Upper lobe of left lung (tissue), 4 donors: ENCODE measurements at regions not wholly inside any gene's neighbourhood (a gene's known extent, or its start where the extent isn't known, plus 50 kb on each side); places are given as distances from the start of the nearest gene placed in this dataset.

Source experiments
- CTCF ChIP-seq, 6 experiments: fragments of 450-650 bp in 4 of 6; fragments of 200-600 bp in 2 of 6; sonication (generic) in 2 of 6; IDR thresholded peaks; one replicate each; pipeline ENCODE4 v1.5.1; 2016 to 2019; ENCODE audit warnings: antibody characterized with exemption in 6 of 6
- POLR2AphosphoS5 ChIP-seq, 2 donors: sonication (generic); formaldehyde crosslinking; IDR thresholded peaks; one replicate each; pipeline ENCODE4 v1.5.1; 2017; ENCODE audit warnings: antibody characterized with exemption in 2 of 2

GRCh38 chr17:51533821-51534220 is 273.5 kb downstream of the UTP18 start:
- no peak for TF ChIP-seq POLR2AphosphoS5 (IDR thresholded peaks at IDR 0.05)
- no peak for TF ChIP-seq CTCF (IDR thresholded peaks at IDR 0.05)
